HG03196 (cell line): ENCODE measurements at regions not wholly inside any gene's neighbourhood (a gene's known extent, or its start where the extent isn't known, plus 50 kb on each side); places are given as distances from the start of the nearest gene placed in this dataset.

Source experiments
- ATAC-seq: cut with Tn5 transposase; IDR thresholded peaks from one replicate; pipeline ENCODE4 v1.9.1; 2021; ENCODE audit not compliant: unreplicated experiment

GRCh38 chr20:48571949-48572847 is 255.6 kb downstream of the PREX1 start:
- ATAC-seq, result no peak

GRCh38 chr20:48569679-48570078 is 258.1 kb downstream of the PREX1 start:
- no peak for ATAC-seq

- no peak for ATAC-seq
Measured at GRCh38 chr20:48568520-48568919, 259.3 kb downstream of the PREX1 start.

GRCh38 chr20:48567145-48567544 is 260.7 kb downstream of the PREX1 start:
- ATAC-seq, result no peak

GRCh38 chr20:48564982-48565539 is 262.7 kb downstream of the PREX1 start:
- no peak for ATAC-seq

GRCh38 chr20:48563191-48563870 is 264.5 kb downstream of the PREX1 start:
- ATAC-seq, result no peak

GRCh38 chr20:48562586-48563116 is 265.1 kb downstream of the PREX1 start:
- no peak for ATAC-seq

- ATAC-seq, result no peak
Measured at GRCh38 chr20:48558906-48559305, 268.9 kb downstream of the PREX1 start.

GRCh38 chr20:48557380-48557779 is 270.4 kb downstream of the PREX1 start:
- ATAC-seq, result no peak

- ATAC-seq, result no peak
Measured at GRCh38 chr20:48556956-48557355, 270.8 kb downstream of the PREX1 start.

- ATAC-seq, result no peak
Measured at GRCh38 chr20:48552550-48552949, 275.2 kb downstream of the PREX1 start.

- ATAC-seq, result no peak
Measured at GRCh38 chr20:48550814-48551213, 277.0 kb downstream of the PREX1 start.

GRCh38 chr20:48547664-48548063 is 280.1 kb downstream of the PREX1 start:
- ATAC-seq, result no peak

GRCh38 chr20:48544402-48545339 is 283.1 kb downstream of the PREX1 start:
- ATAC-seq, result no peak

GRCh38 chr20:48541581-48542071 is 286.2 kb downstream of the PREX1 start:
- ATAC-seq, result no peak

- ATAC-seq, result no peak
Measured at GRCh38 chr20:48538856-48539255, 288.9 kb downstream of the PREX1 start.

- ATAC-seq, result no peak
Measured at GRCh38 chr20:48538058-48538825, 289.6 kb downstream of the PREX1 start.

GRCh38 chr20:48536206-48536605 is 291.6 kb downstream of the PREX1 start:
- no peak for ATAC-seq

GRCh38 chr20:48535556-48535955 is 292.2 kb downstream of the PREX1 start:
- no peak for ATAC-seq

GRCh38 chr20:48532028-48532427 is 295.8 kb downstream of the PREX1 start:
- ATAC-seq, result no peak
